A673 (cell line): ENCODE measurements at regions not wholly inside any gene's neighbourhood (a gene's known extent, or its start where the extent isn't known, plus 50 kb on each side); places are given as distances from the start of the nearest gene placed in this dataset.

ENCODE experiments used
- BruUV-seq: library from RNA; stranded (reverse); fragments of 400-500 nt; replicated peaks from 2 replicates; lab custom pipeline; 2021; lab: Mats Ljungman, UMichigan
- CTCF ChIA-PET: fragments of 300-600 bp; sonication (Branson Sonifier 250); formaldehyde crosslinking; loops from one replicate; lab custom pipeline; 2022; ENCODE audit warnings: antibody characterized with exemption; lab: Charles Lee
- POLR2A ChIA-PET: fragments of 300-600 bp; sonication (Branson Sonifier 250); formaldehyde crosslinking; loops from one replicate; lab custom pipeline; 2022; ENCODE audit warnings: antibody characterized with exemption; ENCODE audit not compliant: low non-redundant PET; lab: Charles Lee
- DNase-seq: peaks from one replicate; pipeline ENCODE4 v3.0.0-alpha.2; 2015; ENCODE audit warnings: low spot score
- H3K27ac ChIP-seq: fragments of 200-600 bp; sonication (generic); 2 replicates; pipeline ENCODE4 v1.5.1; 2016; ENCODE audit warnings: mixed run types, low read depth, mild to moderate bottlenecking, mixed read lengths, antibody characterized with exemption, low read length; ENCODE audit not compliant: poor library complexity, severe bottlenecking
- H3K27me3 ChIP-seq: fragments of 200-600 bp; sonication (generic); replicated peaks from 2 replicates; pipeline ENCODE4 v1.6.1; 2017; ENCODE audit warnings: mixed run types, low read depth, mild to moderate bottlenecking, mixed read lengths, antibody characterized with exemption, low read length; ENCODE audit not compliant: insufficient read depth, poor library complexity
- H3K36me3 ChIP-seq: fragments of 200-600 bp; sonication (generic); 2 replicates; pipeline ENCODE4 v1.6.1; 2016; ENCODE audit warnings: mixed run types, mild to moderate bottlenecking, mixed read lengths, antibody characterized with exemption, low read length; ENCODE audit not compliant: insufficient read depth, poor library complexity, severe bottlenecking
- H3K4me1 ChIP-seq: fragments of 200-600 bp; sonication (generic); 2 replicates; pipeline ENCODE4 v1.6.1; 2017; ENCODE audit warnings: mixed run types, mild to moderate bottlenecking, mixed read lengths, antibody characterized with exemption, low read length; ENCODE audit not compliant: insufficient read depth, poor library complexity, severe bottlenecking
- H3K4me3 ChIP-seq: fragments of 200-600 bp; sonication (generic); 2 replicates; pipeline ENCODE4 v1.5.1; 2016; ENCODE audit warnings: low read depth, mixed run types, mild to moderate bottlenecking, mixed read lengths, low read length; ENCODE audit not compliant: poor library complexity, severe bottlenecking
- H3K9me3 ChIP-seq: fragments of 200-600 bp; sonication (generic); 2 replicates; pipeline ENCODE4 v1.6.1; 2016; ENCODE audit warnings: mixed run types, low read depth, mild to moderate bottlenecking, mixed read lengths, antibody characterized with exemption, low read length; ENCODE audit not compliant: poor library complexity, severe bottlenecking
- EZH2 ChIP-seq: fragments of 200-600 bp; sonication (generic); IDR thresholded peaks from 2 replicates; pipeline ENCODE4 v1.6.1; 2017; ENCODE audit warnings: borderline replicate concordance, low read depth, mild to moderate bottlenecking, mixed read lengths, antibody characterized with exemption, low read length; ENCODE audit not compliant: poor library complexity, severe bottlenecking
- intact Hi-C: fragments of 100-400 bp; cut with micrococcal nuclease; formaldehyde crosslinking; loops from one replicate; pipeline ENCODE4 v1.10.0; 2022; ENCODE audit not compliant: unreplicated experiment
- TF ChIP-seq, protein P1 (sequence below): fragments of 300-800, 200-600 bp; sonication (generic); conservative IDR thresholded peaks from 2 replicates; pipeline ENCODE4 v1.5.1; 2017; ENCODE audit warnings: low read depth, mild to moderate bottlenecking, antibody characterized with exemption, low read length, moderate library complexity, mixed read lengths

- Histone ChIP-seq H3K9me3 (no peaks in the 10 kb centered on the region), H3K4me3 (no peak overlapping the region), H3K27ac (no peak overlapping the region), H3K36me3 (no peaks in the 10 kb centered on the region), H3K27me3 (peaks cover 14% of the 10 kb centered on the region), H3K4me1 (no peaks in the 10 kb centered on the region)
- TF ChIP-seq, protein P1, sequence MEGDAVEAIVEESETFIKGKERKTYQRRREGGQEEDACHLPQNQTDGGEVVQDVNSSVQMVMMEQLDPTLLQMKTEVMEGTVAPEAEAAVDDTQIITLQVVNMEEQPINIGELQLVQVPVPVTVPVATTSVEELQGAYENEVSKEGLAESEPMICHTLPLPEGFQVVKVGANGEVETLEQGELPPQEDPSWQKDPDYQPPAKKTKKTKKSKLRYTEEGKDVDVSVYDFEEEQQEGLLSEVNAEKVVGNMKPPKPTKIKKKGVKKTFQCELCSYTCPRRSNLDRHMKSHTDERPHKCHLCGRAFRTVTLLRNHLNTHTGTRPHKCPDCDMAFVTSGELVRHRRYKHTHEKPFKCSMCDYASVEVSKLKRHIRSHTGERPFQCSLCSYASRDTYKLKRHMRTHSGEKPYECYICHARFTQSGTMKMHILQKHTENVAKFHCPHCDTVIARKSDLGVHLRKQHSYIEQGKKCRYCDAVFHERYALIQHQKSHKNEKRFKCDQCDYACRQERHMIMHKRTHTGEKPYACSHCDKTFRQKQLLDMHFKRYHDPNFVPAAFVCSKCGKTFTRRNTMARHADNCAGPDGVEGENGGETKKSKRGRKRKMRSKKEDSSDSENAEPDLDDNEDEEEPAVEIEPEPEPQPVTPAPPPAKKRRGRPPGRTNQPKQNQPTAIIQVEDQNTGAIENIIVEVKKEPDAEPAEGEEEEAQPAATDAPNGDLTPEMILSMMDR, result no peak
- TF ChIP-seq EZH2, result no peak
- POLR2A ChIA-PET, result no interaction called here
- no peak for DNase-seq
- CTCF ChIA-PET, result interaction anchor here (0.9 kb wide), 1 partner anchor 10 kb away, joined by 3 read pairs; no protein-coding TSS in a partner anchor
- no TSS peak for BruUV-seq
- intact Hi-C loops, result no loop called here
Measured at GRCh38 chr11:93905384-93905783, 55.0 kb upstream of the VSTM5 start.

DNA sequence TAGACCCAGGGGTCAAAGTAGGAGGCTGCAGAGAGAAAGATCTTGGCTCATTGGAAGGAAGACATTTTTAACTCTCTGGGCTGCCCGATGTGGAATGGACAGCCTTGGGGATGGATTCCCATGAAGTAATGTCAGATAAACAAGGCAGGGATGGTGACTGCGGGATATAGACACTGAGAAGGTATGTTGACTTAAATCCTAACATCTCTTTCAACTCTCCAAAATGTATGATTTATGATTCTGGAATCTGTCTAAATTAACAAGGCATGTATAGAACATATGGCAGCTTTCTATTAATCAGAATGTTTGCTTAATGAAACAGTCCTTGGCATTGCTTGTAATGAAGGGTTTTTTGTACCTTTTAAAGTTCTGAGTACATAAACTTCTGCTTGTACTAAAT lies 56.1 kb upstream of the VSTM5 start:
- no TSS peak for BruUV-seq

GRCh38 chr11:93907901-93908300 lies 57.5 kb upstream of the VSTM5 start:
- intact Hi-C loops, result no loop called here
- CTCF ChIA-PET, result no interaction called here

More for the DNA sequence above, 56.1 kb upstream of the VSTM5 start:
- Histone ChIP-seq H3K9me3 (no peaks in the 10 kb centered on the region), H3K27ac (no peak overlapping the region), H3K4me3 (no peak overlapping the region), H3K27me3 (peaks cover 14% of the 10 kb centered on the region), H3K4me1 (no peaks in the 10 kb centered on the region), H3K36me3 (no peaks in the 10 kb centered on the region)
- no peak for TF ChIP-seq EZH2
- TF ChIP-seq, protein P1, result no peak
- ChIA-PET CTCF (no interaction called here), POLR2A (interaction anchor here (0.6 kb wide), 1 partner anchor 101 kb away, joined by 3 read pairs; no protein-coding TSS in a partner anchor)
- intact Hi-C loops, result no loop called here
- no peak for DNase-seq

More at GRCh38 chr11:93907901-93908300, 57.5 kb upstream of the VSTM5 start:
- Histone ChIP-seq H3K4me1 (no peaks in the 10 kb centered on the region), H3K27ac (no peak overlapping the region), H3K9me3 (no peaks in the 10 kb centered on the region), H3K27me3 (peaks cover 12% of the 10 kb centered on the region), H3K36me3 (no peaks in the 10 kb centered on the region), H3K4me3 (no peak overlapping the region)
- BruUV-seq, result no TSS peak
- no peak for TF ChIP-seq EZH2
- TF ChIP-seq, protein P1, result no peak
- POLR2A ChIA-PET, result no interaction called here
- DNase-seq, result no peak
